ENCODE measurements at regions not wholly inside any gene's neighbourhood (a gene's known extent, or its start where the extent isn't known, plus 50 kb on each side); places are given as distances from the start of the nearest gene placed in this dataset.
"Not testable (repeated sequence)": the region's sequence is repeated elsewhere in the genome, so short reads cannot be mapped to it uniquely, and the experiment has no call there.

DNA sequence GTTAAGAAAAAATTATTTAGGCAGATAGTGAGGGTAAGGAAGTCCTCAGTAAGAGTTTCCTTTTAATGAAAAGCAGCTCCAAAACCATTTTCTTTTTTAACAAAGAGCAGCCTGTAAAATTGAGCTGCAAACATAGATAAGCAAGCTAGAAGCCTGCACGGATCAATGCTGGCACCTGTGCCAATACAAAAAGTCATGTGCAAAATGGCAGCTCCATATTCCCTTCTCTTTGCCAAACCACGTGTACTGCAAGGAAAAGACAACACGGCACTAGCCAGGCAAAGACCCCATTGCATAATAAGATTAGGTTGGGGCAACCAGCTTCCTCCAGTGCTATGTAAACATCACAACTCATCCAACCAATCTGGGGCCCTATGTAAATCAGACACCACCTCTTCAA lies 268.4 kb upstream of the INTU start:
- Histone ChIP-seq H3K9me3 (peaks cover 0 to 7% (median 0%) of the 10 kb centered on the region in 8 donors), H3K36me3 (no peaks in the 10 kb centered on the region), H3K4me1 (no peaks in the 10 kb centered on the region), H3K27me3 (replicated peaks in 1 of 7) (no peaks in the 10 kb centered on the region), H3K4me3 (no peak overlapping the region), H3K27ac (no peak overlapping the region)
- intact Hi-C loops (cut with DNase I; ENCODE audit: low total_unique reads), result no loop called here
- DNase-seq, result no peak
- TF ChIP-seq, protein P1, sequence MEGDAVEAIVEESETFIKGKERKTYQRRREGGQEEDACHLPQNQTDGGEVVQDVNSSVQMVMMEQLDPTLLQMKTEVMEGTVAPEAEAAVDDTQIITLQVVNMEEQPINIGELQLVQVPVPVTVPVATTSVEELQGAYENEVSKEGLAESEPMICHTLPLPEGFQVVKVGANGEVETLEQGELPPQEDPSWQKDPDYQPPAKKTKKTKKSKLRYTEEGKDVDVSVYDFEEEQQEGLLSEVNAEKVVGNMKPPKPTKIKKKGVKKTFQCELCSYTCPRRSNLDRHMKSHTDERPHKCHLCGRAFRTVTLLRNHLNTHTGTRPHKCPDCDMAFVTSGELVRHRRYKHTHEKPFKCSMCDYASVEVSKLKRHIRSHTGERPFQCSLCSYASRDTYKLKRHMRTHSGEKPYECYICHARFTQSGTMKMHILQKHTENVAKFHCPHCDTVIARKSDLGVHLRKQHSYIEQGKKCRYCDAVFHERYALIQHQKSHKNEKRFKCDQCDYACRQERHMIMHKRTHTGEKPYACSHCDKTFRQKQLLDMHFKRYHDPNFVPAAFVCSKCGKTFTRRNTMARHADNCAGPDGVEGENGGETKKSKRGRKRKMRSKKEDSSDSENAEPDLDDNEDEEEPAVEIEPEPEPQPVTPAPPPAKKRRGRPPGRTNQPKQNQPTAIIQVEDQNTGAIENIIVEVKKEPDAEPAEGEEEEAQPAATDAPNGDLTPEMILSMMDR (IDR thresholded peaks at IDR 0.05 in 8 of 11, conservative IDR thresholded peaks at IDR 0.05 in 3 of 11), result no peak
- TF ChIP-seq POLR2A (IDR thresholded peaks at IDR 0.05), result no peak
- no peak for TF ChIP-seq POLR2AphosphoS5 (IDR thresholded peaks at IDR 0.05)
- 53 to 89% (median 84%) methylated on average over 3 of the region's 3 CpGs for WGBS, 5 donors

DNA sequence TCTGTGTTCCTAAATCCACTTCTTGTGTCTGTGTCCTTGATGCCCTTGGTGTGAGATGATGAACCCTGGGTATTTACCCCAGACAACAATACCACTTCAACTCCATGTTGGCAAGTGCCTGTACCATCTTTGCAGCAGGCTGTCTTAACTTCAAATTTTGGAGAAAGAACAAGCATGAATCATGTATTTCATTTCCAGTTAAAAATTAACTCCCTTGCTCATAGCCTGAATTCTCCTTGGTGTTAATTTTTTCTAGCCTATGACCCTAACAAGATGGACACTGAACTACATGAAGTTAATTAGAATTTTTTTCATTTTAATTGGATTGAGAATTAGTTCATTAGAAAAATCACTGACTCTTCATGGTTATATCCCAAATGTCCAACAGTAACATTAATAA lies 267.8 kb upstream of the INTU start:
- H3K4me1 ChIP-seq, result no peaks in the 10 kb centered on the region
- DNase-seq, result no peak
- H3K36me3 ChIP-seq, result no peaks in the 10 kb centered on the region
- H3K9me3 ChIP-seq, result peaks cover 0 to 7% (median 0%) of the 10 kb centered on the region in 8 donors
- no peak for TF ChIP-seq POLR2AphosphoS5 (IDR thresholded peaks at IDR 0.05)
- TF ChIP-seq POLR2A (IDR thresholded peaks at IDR 0.05), result no peak
- TF ChIP-seq, protein P1 (IDR thresholded peaks at IDR 0.05 in 8 of 11, conservative IDR thresholded peaks at IDR 0.05 in 3 of 11), result no peak
- H3K4me3 ChIP-seq, result no peak overlapping the region
- H3K27ac ChIP-seq, result no peak overlapping the region
- intact Hi-C loops (cut with DNase I; ENCODE audit: low total_unique reads), result no loop called here
- H3K27me3 ChIP-seq (replicated peaks in 1 of 7), result no peaks in the 10 kb centered on the region

DNA sequence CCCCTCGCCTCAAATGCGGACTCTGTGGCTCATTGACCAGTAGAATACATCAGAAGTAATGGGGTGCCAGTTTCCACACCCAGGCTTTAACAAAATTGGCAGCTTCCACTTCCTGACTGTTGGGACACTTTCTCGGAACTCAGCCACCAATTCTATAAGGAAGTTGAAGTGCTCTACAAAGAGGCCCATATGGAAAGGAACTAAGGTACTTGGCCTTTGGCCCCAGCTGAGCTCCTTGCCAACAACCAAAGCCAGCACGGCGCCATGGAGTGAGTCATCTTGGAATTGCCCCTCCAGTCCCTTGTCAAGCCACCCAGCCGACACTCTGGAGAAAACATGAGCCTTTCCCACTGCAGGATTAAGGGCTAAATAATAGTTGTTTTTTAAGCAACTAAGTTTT lies 262.2 kb upstream of the INTU start:
- intact Hi-C loops (cut with DNase I; ENCODE audit: low total_unique reads), result no loop called here
- TF ChIP-seq, protein P1 (IDR thresholded peaks at IDR 0.05 in 8 of 11, conservative IDR thresholded peaks at IDR 0.05 in 3 of 11), result no peak
- TF ChIP-seq POLR2A (IDR thresholded peaks at IDR 0.05) (no peak), POLR2AphosphoS5 (IDR thresholded peaks at IDR 0.05) (no peak)
- H3K9me3 ChIP-seq, result no peaks in the 10 kb centered on the region
- H3K27ac ChIP-seq, result no peak overlapping the region
- no peaks in the 10 kb centered on the region for H3K36me3 ChIP-seq
- 55 to 65% (median 57%) methylated on average over 6 of the region's 6 CpGs for WGBS, 5 donors
- H3K4me3 ChIP-seq, result no peak overlapping the region
- peaks cover 0 to 8% (median 0%) of the 10 kb centered on the region in 6 donors for H3K4me1 ChIP-seq
- no peak for DNase-seq
- H3K27me3 ChIP-seq (replicated peaks in 1 of 7), result no peaks in the 10 kb centered on the region

DNA sequence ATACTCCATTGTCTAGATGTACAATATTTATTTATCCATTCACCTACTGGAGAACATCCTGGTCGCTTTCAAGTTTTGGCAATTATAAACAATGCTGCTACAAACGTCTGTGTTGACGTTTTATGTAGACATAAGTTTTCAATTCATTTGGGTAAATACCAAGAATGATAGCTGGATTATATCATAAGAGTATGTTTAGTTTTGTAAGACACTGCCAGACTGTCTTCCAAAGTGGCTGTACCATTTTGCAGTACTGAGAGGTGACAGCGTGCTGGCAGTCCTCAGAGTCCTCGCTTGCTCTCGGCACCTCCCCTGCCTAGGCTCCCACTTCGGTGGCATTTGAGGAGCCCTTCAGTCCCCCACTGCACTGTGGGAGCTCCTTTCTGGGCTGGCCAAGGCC lies 253.3 kb upstream of the INTU start:
- Histone ChIP-seq H3K4me1 (no peaks in the 10 kb centered on the region), H3K27me3 (replicated peaks in 1 of 7) (no peaks in the 10 kb centered on the region), H3K4me3 (no peak overlapping the region), H3K36me3 (no peaks in the 10 kb centered on the region), H3K27ac (no peak overlapping the region), H3K9me3 (peaks cover 0 to 5% (median 0%) of the 10 kb centered on the region in 8 donors)
- 87 to 97% (median 90%) methylated on average over 7 of the region's 7 CpGs for WGBS, 5 donors
- intact Hi-C loops (cut with DNase I; ENCODE audit: low total_unique reads), result no loop called here
- TF ChIP-seq, protein P1 (IDR thresholded peaks at IDR 0.05 in 8 of 11, conservative IDR thresholded peaks at IDR 0.05 in 3 of 11), result no peak
- TF ChIP-seq POLR2A (IDR thresholded peaks at IDR 0.05) (no peak), POLR2AphosphoS5 (IDR thresholded peaks at IDR 0.05) (no peak)
- no peak for DNase-seq

DNA sequence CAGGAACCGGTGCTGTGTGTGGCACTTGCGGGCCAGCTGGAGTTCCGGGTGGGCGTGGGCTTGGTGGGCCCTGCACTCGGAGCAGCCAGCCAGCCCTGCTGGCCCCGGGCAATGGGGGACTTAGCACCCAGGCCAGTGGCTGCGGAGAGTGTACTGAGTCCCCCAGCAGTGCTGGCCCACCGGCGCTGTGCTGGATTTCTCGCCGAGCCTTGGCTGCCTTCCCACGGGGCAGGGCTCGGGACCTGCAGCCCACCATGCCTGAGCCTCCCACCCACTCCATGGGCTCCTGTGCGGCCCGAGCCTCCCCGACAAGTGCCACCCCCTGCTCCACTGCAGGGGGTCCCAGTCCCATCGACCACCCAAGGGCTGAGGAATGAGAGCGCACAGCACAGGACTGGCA lies 252.8 kb upstream of the INTU start:
- H3K9me3 ChIP-seq; intact Hi-C loops (cut with DNase I; ENCODE audit: low total_unique reads); H3K27ac ChIP-seq; H3K4me1 ChIP-seq; H3K27me3 ChIP-seq (replicated peaks in 1 of 7); DNase-seq; H3K4me3 ChIP-seq; H3K36me3 ChIP-seq: not testable (repeated sequence)
- 64 to 100% (median 87%) methylated on average over 1 to 18 of the region's 18 CpGs for WGBS, 5 donors

All from spleen (tissue), 11 donors.